Memory B cell (primary cell): ENCODE measurements at regions not wholly inside any gene's neighbourhood (a gene's known extent, or its start where the extent isn't known, plus 50 kb on each side); places are given as distances from the start of the nearest gene placed in this dataset.

Experiments used
- ATAC-seq: fragments of 150-1000 bp; cut with Tn5 transposase; 2 replicates; pipeline ENCODE4 v1.10.0; 2021; ENCODE audit warnings: low read depth, mild to moderate bottlenecking, moderate library complexity
- DNase-seq, 2 donors: peaks; one replicate each; pipeline ENCODE4 v3.0.0; 2022; ENCODE audit warnings: low spot score in 2 of 2
- H3K27ac Mint-ChIP-seq: one replicate; pipeline ENCODE4 v1.8.0; 2022; ENCODE audit warnings: mild to moderate bottlenecking, moderate library complexity, mixed read lengths
- H3K27me3 Mint-ChIP-seq: one replicate; pipeline ENCODE4 v1.8.0; 2022; ENCODE audit warnings: mixed read lengths
- H3K36me3 Mint-ChIP-seq: one replicate; pipeline ENCODE4 v1.8.0; 2022; ENCODE audit warnings: mild to moderate bottlenecking, mixed read lengths
- H3K4me1 Mint-ChIP-seq: one replicate; pipeline ENCODE4 v1.8.0; 2022; ENCODE audit warnings: mixed read lengths
- H3K4me3 Mint-ChIP-seq: one replicate; pipeline ENCODE4 v1.8.0; 2022; ENCODE audit warnings: mild to moderate bottlenecking, moderate library complexity, mixed read lengths
- H3K9me3 Mint-ChIP-seq: one replicate; pipeline ENCODE4 v1.8.0; 2022; ENCODE audit warnings: mixed read lengths

DNA sequence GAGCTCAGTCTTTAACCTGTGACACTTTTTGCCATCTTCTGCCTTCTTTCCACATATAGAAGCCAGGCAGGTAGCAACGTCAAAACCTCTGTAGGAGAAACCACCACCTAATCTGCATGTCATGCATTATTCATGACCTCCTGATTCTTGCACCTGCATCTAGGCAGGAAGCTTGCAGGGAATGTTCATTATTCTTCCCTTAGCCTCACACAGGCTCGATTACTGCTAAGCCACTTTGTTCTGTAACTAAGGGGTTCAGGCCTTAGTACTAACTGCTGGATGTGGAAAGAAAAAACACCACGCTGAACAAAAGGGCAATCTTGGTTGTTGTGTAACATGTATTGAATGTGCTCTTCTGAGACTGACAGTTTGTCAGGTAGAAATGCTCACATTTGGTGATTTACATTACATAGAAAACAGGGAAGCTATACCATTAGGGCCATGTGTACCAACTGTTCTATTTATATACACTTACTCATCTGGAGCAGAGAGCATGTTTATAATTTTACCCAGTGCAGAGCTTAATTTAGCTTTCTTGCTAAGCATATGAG lies 366.9 kb downstream of the KLF12 start:
- peak; percentile 37 for ATAC-seq
- DNase-seq, result no peak
- no peak overlapping the region for H3K4me3 Mint-ChIP-seq
- peak overlapping the region; percentile 89 for H3K27ac Mint-ChIP-seq
- peaks cover 5% of the 10 kb centered on the region for H3K9me3 Mint-ChIP-seq
- H3K4me1 Mint-ChIP-seq, result peaks cover 51% of the 10 kb centered on the region
- peaks cover 25% of the 10 kb centered on the region for H3K36me3 Mint-ChIP-seq
- H3K27me3 Mint-ChIP-seq, result no peaks in the 10 kb centered on the region

DNA sequence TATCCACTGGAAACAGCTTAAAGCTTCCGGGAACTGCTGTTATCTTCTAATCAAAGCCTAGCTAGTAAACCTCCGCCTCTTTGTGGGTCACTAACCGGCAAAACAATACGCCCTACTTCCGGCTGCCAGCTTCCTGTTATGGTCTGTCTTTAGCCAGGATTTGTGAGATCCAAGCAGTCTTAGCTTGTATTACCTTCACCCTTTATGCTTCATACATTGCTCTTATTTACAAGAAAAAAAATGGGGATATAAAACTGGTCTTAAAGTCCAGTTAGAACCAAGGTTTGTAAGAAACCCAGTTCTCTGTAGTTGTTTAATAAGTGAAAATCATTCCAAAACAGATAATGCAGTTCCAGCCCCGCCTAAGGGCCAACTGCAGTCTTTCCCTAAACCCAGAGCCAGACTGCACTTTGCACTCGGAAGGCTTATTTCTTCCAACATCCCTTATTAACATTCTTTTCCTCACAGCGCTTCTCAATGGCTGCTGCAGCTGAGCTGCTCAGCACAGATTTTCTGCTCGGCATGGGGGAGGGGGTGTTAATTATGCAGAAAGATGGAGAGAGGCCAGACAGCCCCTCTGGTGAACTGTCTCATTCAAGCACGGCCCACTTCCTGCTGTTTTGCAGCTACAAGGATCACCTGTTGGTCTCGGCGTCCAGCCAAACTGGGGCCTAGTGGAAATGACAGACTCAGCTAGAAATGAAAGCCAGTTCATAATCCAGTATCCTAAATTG lies 368.4 kb downstream of the KLF12 start:
- peak overlapping the region; percentile 62 for H3K4me3 Mint-ChIP-seq
- H3K27ac Mint-ChIP-seq, result peak overlapping the region; percentile 89
- no peaks in the 10 kb centered on the region for H3K27me3 Mint-ChIP-seq
- DNase-seq, result peak in 1 of 2 donors; percentile 39
- ATAC-seq, result peak; percentile 68
- H3K4me1 Mint-ChIP-seq, result peaks cover 52% of the 10 kb centered on the region
- no peaks in the 10 kb centered on the region for H3K9me3 Mint-ChIP-seq
- H3K36me3 Mint-ChIP-seq, result peaks cover 17% of the 10 kb centered on the region

DNA sequence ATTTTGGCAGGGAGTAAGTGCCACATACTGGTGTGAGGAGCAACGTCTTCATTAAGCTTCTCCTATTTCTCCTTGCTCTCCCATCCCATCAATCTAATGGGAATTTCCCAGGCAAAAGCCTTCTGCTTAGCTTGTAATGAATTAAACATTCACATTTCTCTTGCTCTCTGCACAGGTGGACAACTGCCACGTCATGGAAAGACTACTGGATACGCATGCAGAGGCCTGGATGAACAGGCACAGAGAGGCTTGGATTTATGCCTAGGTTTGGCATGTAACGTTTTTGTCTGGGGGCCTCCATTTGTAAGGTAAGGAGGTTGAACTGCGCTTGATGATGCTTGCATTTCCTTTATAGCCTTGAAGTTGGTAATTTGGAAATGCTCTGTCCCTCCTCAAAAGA lies 374.8 kb downstream of the KLF12 start:
- H3K9me3 Mint-ChIP-seq, result no peaks in the 10 kb centered on the region
- peaks cover 20% of the 10 kb centered on the region for H3K4me1 Mint-ChIP-seq
- no peaks in the 10 kb centered on the region for H3K27me3 Mint-ChIP-seq
- H3K27ac Mint-ChIP-seq, result peak overlapping the region; percentile 77
- H3K4me3 Mint-ChIP-seq, result no peak overlapping the region
- peaks cover 13% of the 10 kb centered on the region for H3K36me3 Mint-ChIP-seq
- DNase-seq (no peak), ATAC-seq (no peak)

DNA sequence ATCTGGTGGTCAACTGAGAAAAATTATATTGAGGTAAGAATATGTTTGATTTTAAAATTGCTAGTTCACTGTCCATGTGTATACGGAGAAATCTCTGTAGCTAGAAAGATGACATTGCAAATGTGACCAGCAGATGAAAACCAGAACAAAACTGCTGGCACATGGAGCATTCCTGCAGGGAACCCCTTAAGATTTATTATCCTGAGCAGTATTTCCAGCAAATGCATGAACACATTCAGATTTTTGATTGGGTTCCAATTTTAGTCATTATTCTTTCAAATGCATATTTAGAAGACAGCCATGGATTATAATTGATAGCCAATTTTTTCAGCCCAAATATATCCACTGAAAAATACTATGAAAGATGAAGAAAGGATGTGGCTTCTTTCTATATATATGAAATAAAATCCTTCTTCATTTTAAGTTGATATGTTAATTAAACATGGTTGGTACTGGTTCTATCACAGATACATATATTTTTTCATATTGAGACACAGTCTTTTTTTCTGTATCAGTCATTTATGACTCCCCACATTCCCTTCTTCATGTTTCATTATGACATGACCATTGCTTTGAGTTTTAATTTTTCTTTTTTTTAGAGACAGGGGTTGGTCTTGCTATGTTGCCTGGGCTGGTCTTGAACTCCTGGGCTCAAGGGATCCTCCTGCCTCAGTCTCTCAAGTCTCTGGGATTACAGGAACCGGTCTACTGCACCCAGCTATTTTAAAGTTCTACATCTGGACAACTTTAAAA lies 376.5 kb downstream of the KLF12 start:
- ATAC-seq, result no peak
- Mint-ChIP-seq H3K36me3 (peaks cover 11% of the 10 kb centered on the region), H3K27ac (peak overlapping the region; percentile 67), H3K4me3 (no peak overlapping the region), H3K9me3 (no peaks in the 10 kb centered on the region), H3K27me3 (no peaks in the 10 kb centered on the region), H3K4me1 (peaks cover 20% of the 10 kb centered on the region)
- DNase-seq, result no peak

DNA sequence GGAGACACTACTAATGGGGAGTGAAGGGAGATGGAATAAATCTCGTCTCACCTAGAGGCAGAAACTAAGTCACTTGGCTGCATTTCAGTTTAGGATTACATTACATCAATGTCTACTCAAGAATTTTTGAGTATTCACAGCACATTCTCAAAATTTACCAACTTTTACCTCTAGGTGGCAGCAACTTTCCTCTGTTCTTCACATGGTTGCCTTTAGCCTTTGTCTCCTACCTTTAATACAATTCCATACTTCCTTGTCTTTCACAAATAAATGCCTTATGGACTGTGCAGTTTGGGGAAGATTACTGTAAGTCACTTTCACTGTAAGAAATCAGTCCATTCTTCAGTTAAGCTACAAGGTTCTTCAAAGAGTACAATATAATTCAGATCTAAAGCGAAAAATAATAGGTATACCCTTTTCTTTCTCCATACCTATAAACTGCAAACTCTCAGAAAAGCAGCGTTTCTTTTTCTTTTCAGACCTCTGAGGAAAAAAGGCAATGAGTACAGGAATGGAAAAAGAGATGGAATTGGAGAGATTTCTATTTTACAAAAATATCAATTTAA lies 379.4 kb downstream of the KLF12 start:
- peak; percentile 31 to 50 for DNase-seq
- no peaks in the 10 kb centered on the region for H3K9me3 Mint-ChIP-seq
- H3K4me3 Mint-ChIP-seq, result no peak overlapping the region

DNA sequence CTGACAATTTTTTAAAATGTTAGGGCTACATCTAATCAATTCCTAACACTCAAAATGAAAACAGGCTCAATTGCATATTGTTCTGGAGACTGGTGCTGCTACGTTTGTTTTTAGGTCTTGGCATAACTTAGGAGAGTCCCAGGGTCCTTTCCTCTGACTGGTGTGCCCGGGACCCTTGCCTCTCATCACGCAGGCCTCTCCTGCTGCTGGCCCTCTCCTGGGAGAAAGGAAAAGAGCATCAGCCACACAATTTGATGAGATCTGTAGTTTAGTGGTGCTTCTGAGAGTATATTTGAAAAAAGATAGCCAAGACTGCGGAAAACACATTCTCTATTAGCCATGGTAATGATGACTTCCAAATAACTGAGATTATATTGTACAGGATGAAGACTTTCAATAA lies 380.0 kb downstream of the KLF12 start:
- DNase-seq, result no peak
- H3K27me3 Mint-ChIP-seq, result no peaks in the 10 kb centered on the region
- H3K36me3 Mint-ChIP-seq, result peaks cover 32% of the 10 kb centered on the region
- no peaks in the 10 kb centered on the region for H3K9me3 Mint-ChIP-seq
- ATAC-seq, result no peak
- peaks cover 9% of the 10 kb centered on the region for H3K4me1 Mint-ChIP-seq
- no peak overlapping the region for H3K4me3 Mint-ChIP-seq
- no peak overlapping the region for H3K27ac Mint-ChIP-seq

More for the DNA sequence above, 379.4 kb downstream of the KLF12 start:
- peak; percentile 54 for ATAC-seq
- no peaks in the 10 kb centered on the region for H3K27me3 Mint-ChIP-seq
- H3K36me3 Mint-ChIP-seq, result peaks cover 27% of the 10 kb centered on the region
- H3K4me1 Mint-ChIP-seq, result peaks cover 9% of the 10 kb centered on the region
- no peak overlapping the region for H3K27ac Mint-ChIP-seq

DNA sequence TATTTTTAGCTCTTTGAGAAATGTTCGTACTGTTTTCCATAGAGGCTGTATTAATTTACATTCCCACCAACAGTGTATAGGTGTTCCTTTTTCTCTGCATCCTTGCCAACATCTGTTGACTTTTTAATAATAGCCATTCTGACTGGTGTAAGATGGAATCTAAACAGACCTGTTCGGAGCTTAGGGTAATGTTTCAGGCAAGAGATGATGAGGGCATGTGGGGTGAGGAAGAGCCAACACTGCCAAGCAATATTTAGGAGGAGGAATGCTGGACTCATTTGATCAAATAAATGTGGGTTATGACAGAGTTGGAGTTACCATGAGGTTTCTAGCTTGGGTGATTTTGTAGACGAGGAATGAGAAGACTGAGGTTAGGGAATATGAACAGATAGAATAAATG lies 382.9 kb downstream of the KLF12 start:
- peaks cover 5% of the 10 kb centered on the region for H3K4me1 Mint-ChIP-seq
- ATAC-seq, result no peak
- no peaks in the 10 kb centered on the region for H3K9me3 Mint-ChIP-seq
- no peaks in the 10 kb centered on the region for H3K27me3 Mint-ChIP-seq
- no peak for DNase-seq
- peaks cover 38% of the 10 kb centered on the region for H3K36me3 Mint-ChIP-seq
- no peak overlapping the region for H3K4me3 Mint-ChIP-seq
- H3K27ac Mint-ChIP-seq, result no peak overlapping the region

DNA sequence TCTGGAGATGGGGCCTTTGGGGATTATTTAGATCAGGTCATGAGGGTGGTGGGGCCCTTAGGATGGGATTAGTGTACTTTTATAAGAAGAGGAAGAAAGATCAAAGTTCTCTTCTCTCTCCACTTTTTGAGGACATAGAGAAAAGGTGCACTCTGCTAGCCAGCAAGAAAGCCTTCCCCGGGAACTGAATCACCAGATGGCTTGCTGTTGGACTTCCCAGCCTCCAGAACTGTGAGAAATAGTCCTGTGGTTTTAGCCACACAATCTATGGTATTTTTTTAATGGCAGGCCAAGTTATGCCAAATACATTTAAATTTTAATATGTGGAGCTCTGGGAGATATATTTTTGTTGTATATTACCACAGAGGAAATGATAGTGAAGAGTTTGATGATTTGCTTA lies 385.8 kb downstream of the KLF12 start:
- H3K36me3 Mint-ChIP-seq, result peaks cover 42% of the 10 kb centered on the region
- H3K4me3 Mint-ChIP-seq, result no peak overlapping the region
- H3K27me3 Mint-ChIP-seq, result no peaks in the 10 kb centered on the region
- H3K9me3 Mint-ChIP-seq, result no peaks in the 10 kb centered on the region
- DNase-seq (no peak), ATAC-seq (no peak)
- H3K4me1 Mint-ChIP-seq, result peaks cover 5% of the 10 kb centered on the region
- H3K27ac Mint-ChIP-seq, result no peak overlapping the region

DNA sequence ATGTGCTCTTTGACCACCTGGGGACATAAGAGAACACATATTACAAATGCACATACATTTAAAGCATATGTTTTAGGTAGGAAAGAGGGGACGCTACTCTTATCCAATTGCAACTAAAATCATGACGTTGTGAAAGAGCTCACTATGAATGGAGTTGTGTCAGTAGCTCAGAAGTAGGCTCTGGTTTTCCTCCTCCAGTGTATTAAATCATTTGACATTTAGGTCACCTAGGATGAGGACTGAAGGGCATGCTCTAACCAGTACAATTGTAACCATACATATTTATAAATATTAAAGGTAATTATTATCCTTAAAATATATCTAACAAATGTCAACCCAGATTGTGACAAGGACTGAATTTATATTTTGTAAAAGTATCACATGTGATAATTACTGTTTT lies 389.0 kb downstream of the KLF12 start:
- no peak overlapping the region for H3K4me3 Mint-ChIP-seq
- H3K9me3 Mint-ChIP-seq, result no peaks in the 10 kb centered on the region
- no peaks in the 10 kb centered on the region for H3K4me1 Mint-ChIP-seq
- H3K27me3 Mint-ChIP-seq, result no peaks in the 10 kb centered on the region
- DNase-seq (no peak), ATAC-seq (no peak)
- peaks cover 22% of the 10 kb centered on the region for H3K36me3 Mint-ChIP-seq
- H3K27ac Mint-ChIP-seq, result no peak overlapping the region

DNA sequence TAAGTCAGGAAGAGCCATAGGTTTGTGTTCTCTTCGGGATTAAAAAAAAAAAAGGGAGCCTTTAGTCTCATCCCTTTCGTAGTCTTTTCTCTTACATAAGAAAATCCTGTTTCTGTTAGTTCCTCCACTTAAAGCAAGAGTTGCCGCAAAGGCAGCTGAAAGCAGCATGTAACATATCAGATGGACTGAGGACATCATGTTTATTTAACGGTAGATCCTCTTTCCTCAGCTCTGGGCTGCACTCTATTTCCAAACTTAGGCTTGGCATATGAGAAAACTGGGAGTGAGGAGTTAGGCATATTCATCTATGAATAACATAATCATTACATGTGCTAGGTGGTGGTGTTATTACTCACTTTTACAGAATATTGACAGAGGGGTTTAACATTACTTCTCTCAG lies 391.2 kb downstream of the KLF12 start:
- Mint-ChIP-seq H3K27me3 (no peaks in the 10 kb centered on the region), H3K4me1 (no peaks in the 10 kb centered on the region), H3K9me3 (no peaks in the 10 kb centered on the region), H3K4me3 (no peak overlapping the region), H3K36me3 (peaks cover 9% of the 10 kb centered on the region), H3K27ac (no peak overlapping the region)
- ATAC-seq, result no peak
- DNase-seq, result no peak

DNA sequence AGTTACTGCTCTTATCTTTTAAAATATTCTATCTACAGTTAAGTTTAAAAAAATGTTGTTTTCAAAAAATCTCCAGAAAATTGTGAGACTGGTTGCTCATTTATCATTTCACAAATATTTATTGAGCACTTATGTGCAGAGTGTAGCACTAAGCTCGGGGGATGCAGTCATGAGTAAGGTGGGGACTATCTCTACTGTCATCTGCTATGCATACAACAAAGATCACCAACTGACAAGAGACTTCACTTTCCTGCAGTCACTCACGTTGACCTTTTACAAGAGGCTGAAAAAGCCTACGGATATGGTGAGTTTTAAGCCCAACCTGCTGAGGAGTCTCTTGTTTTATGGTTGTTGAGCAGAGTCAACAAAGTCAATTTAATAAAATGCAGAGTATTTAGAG lies 392.5 kb downstream of the KLF12 start:
- H3K27me3 Mint-ChIP-seq, result no peaks in the 10 kb centered on the region
- no peak overlapping the region for H3K27ac Mint-ChIP-seq
- DNase-seq (no peak), ATAC-seq (no peak)
- H3K4me1 Mint-ChIP-seq, result no peaks in the 10 kb centered on the region
- no peak overlapping the region for H3K4me3 Mint-ChIP-seq
- peaks cover 6% of the 10 kb centered on the region for H3K36me3 Mint-ChIP-seq
- H3K9me3 Mint-ChIP-seq, result no peaks in the 10 kb centered on the region

DNA sequence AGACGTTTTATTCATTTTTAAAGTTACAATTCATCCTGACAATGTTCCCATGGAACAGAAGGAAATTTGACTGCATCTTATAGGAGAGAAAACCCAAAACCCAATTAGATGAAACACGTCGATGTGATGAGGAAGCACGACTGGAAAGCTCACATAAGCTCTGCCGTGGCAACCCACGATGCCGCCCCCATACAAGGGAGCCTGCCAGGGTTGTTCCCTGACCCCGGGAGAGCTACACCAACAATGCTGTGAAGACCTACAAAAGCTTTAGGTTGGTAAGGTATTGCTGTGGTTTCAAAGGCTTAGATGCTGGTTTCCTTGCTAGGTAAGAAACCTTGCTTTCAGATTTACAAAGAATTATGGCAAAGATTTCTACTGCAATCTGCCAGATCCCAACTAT lies 393.1 kb downstream of the KLF12 start:
- Mint-ChIP-seq H3K4me1 (no peaks in the 10 kb centered on the region), H3K36me3 (peaks cover 9% of the 10 kb centered on the region), H3K9me3 (no peaks in the 10 kb centered on the region), H3K27ac (no peak overlapping the region), H3K27me3 (no peaks in the 10 kb centered on the region), H3K4me3 (no peak overlapping the region)
- no peak for ATAC-seq
- no peak for DNase-seq

DNA sequence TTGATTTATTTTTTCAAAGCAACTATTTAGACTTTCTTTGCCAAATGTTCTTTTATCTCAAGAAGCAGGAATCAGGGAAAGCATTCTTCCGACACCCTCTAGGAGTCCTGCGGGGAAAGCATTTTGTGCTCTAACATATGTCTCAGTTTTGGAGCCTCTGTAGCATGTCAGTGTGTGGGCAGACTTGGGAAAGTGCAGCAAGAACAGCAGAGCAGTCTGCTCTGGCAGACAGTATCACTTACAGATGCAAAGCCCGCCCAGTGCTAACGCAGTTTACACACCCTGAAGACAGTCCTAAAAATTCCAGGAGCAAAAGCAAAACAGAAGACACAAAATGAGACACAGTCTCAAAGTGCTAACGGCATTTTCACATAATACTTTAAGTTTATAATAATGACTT lies 393.5 kb downstream of the KLF12 start:
- peaks cover 9% of the 10 kb centered on the region for H3K36me3 Mint-ChIP-seq
- no peak for DNase-seq
- H3K4me3 Mint-ChIP-seq, result no peak overlapping the region
- no peaks in the 10 kb centered on the region for H3K4me1 Mint-ChIP-seq
- no peaks in the 10 kb centered on the region for H3K9me3 Mint-ChIP-seq
- H3K27me3 Mint-ChIP-seq, result no peaks in the 10 kb centered on the region
- H3K27ac Mint-ChIP-seq, result no peak overlapping the region
- no peak for ATAC-seq

DNA sequence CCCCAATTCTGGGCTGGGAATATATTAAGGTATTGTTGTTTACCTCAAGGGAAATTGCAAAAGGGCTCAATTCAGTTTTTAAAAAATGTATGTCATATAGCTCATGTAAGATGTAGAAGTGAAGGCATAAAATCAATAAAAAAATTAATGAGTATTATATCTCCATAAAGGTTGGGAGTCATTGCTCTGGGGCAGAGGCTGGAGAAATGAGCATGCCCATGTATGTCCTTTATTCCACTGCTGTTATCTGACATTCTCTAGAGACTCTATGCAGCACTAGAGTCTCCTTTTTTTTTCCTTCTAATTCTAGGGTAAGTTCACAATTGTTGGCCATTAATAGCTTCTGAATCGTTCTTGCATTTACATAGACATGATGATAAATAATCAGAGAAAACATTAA lies 394.8 kb downstream of the KLF12 start:
- H3K4me3 Mint-ChIP-seq, result no peak overlapping the region
- no peaks in the 10 kb centered on the region for H3K4me1 Mint-ChIP-seq
- no peak overlapping the region for H3K27ac Mint-ChIP-seq
- peaks cover 14% of the 10 kb centered on the region for H3K36me3 Mint-ChIP-seq
- DNase-seq, result no peak
- ATAC-seq, result no peak
- no peaks in the 10 kb centered on the region for H3K27me3 Mint-ChIP-seq
- H3K9me3 Mint-ChIP-seq, result no peaks in the 10 kb centered on the region
